ENCODE measurements at regions not wholly inside any gene's neighbourhood (a gene's known extent, or its start where the extent isn't known, plus 50 kb on each side); places are given as distances from the start of the nearest gene placed in this dataset.
"Not testable (repeated sequence)": the region's sequence is repeated elsewhere in the genome, so short reads cannot be mapped to it uniquely, and the experiment has no call there.

- DNase-seq: no peak
Measured at GRCh38 chr2:16194931-16195680, 254.8 kb downstream of the MYCN start.

- DNase-seq: no peak
Measured at GRCh38 chr2:16194530-16194929, 254.2 kb downstream of the MYCN start.

- DNase-seq: no peak
Measured at GRCh38 chr2:16194096-16194390, 253.7 kb downstream of the MYCN start.

GRCh38 chr2:16192416-16193216, 252.3 kb downstream of the MYCN start:
- DNase-seq: no peak

GRCh38 chr2:16191431-16192200, 251.3 kb downstream of the MYCN start:
- no peak for DNase-seq

- no peak for DNase-seq
Measured at GRCh38 chr2:16190446-16191270, 250.3 kb downstream of the MYCN start.

- DNase-seq: no peak
Measured at GRCh38 chr2:16189836-16190160, 249.4 kb downstream of the MYCN start.

- DNase-seq: no peak
Measured at GRCh38 chr2:16189029-16189835, 248.9 kb downstream of the MYCN start.

- no peak for DNase-seq
Measured at GRCh38 chr2:16188261-16188890, 248.0 kb downstream of the MYCN start.

GRCh38 chr2:16187482-16187817, 247.1 kb downstream of the MYCN start:
- DNase-seq: no peak

- DNase-seq: no peak
Measured at GRCh38 chr2:16186661-16187481, 246.5 kb downstream of the MYCN start.

GRCh38 chr2:16185801-16186272, 245.5 kb downstream of the MYCN start:
- no peak for DNase-seq

GRCh38 chr2:16184945-16185660, 244.8 kb downstream of the MYCN start:
- no peak for DNase-seq

GRCh38 chr2:16184341-16184890, 244.1 kb downstream of the MYCN start:
- DNase-seq: no peak

- no peak for DNase-seq
Measured at GRCh38 chr2:16183345-16183744, 243.0 kb downstream of the MYCN start.

- no peak for DNase-seq
Measured at GRCh38 chr2:16182841-16183240, 242.5 kb downstream of the MYCN start.

GRCh38 chr2:16182311-16182815, 242.0 kb downstream of the MYCN start:
- not testable (repeated sequence) for DNase-seq

- no peak for DNase-seq
Measured at GRCh38 chr2:16181741-16182090, 241.4 kb downstream of the MYCN start.

- no peak for DNase-seq
Measured at GRCh38 chr2:16181062-16181740, 240.9 kb downstream of the MYCN start.

Measured in stimulated activated CD4-positive, alpha-beta T cell treated with anti-CD3 and anti-CD28 coated beads, Interleukin-2, amount 100 ng/mL, for 24 hours (primary cell).